HEK293 (cell line): ENCODE measurements at regions not wholly inside any gene's neighbourhood (a gene's known extent, or its start where the extent isn't known, plus 50 kb on each side); places are given as distances from the start of the nearest gene placed in this dataset.

Experiments used
- CTCF ChIA-PET: fragments of 350-600 bp; formaldehyde crosslinking; extraction: SDS; loops from one replicate; lab custom pipeline; 2021; ENCODE audit warnings: antibody characterized with exemption; lab: Yijun Ruan, JAX
- POLR2A ChIA-PET: fragments of 300-600 bp; formaldehyde crosslinking; extraction: SDS; loops from one replicate; lab custom pipeline; 2020; ENCODE audit warnings: antibody characterized with exemption, inconsistent platforms; lab: Yijun Ruan, JAX
- H3K27ac ChIP-seq: fragments of 200-500 bp; sonication (Bioruptor generic); 2 replicates; pipeline ENCODE4 v1.5.1; 2014; ENCODE audit warnings: low read depth, low read length, control low read depth, inconsistent platforms; ENCODE audit errors: extremely low read depth
- H3K36me3 ChIP-seq, 2 experiments: fragments of 200-500 bp in 1 of 2; sonication (Bioruptor generic) in 1 of 2; 1 replicate in 1 of 2; 2 replicates in 1 of 2; pipeline ENCODE4 v1.5.1; 2014 to 2017; ENCODE audit warnings: inconsistent platforms in 2 of 2, low read length in 2 of 2; ENCODE audit not compliant: control insufficient read depth in 2 of 2, insufficient read depth in 1 of 2
- H3K4me1 ChIP-seq: fragments of 200-500 bp; sonication (Bioruptor generic); 2 replicates; pipeline ENCODE4 v1.5.1; 2014; ENCODE audit warnings: mild to moderate bottlenecking, low read length, inconsistent platforms; ENCODE audit not compliant: control insufficient read depth, insufficient read depth
- H3K4me3 ChIP-seq: 2 replicates; pipeline ENCODE4 v1.5.1; 2011; ENCODE audit warnings: low read depth, mild to moderate bottlenecking, control low read depth, low read length, moderate library complexity
- H3K9me3 ChIP-seq: fragments of 200-500 bp; sonication (Bioruptor generic); 2 replicates; pipeline ENCODE4 v1.5.1; 2014; ENCODE audit warnings: low read depth, low read length, inconsistent platforms; ENCODE audit not compliant: control insufficient read depth, insufficient read depth
- BCL11A ChIP-seq: fragments of 450-650 bp; formaldehyde crosslinking; IDR thresholded peaks from 2 replicates; pipeline ENCODE4 v1.5.1; 2016; ENCODE audit warnings: low read depth, missing biosample characterization, missing genetic modification characterization
- GLI4 ChIP-seq: fragments of 450-650 bp; formaldehyde crosslinking; IDR thresholded peaks from 2 replicates; pipeline ENCODE4 v1.5.1; 2016; ENCODE audit warnings: missing biosample characterization, missing genetic modification characterization
- HIC1 ChIP-seq: fragments of 450-650 bp; formaldehyde crosslinking; IDR thresholded peaks from 2 replicates; pipeline ENCODE4 v1.5.1; 2016; ENCODE audit warnings: missing biosample characterization, missing genetic modification characterization
- MZF1 ChIP-seq: fragments of 450-650 bp; formaldehyde crosslinking; IDR thresholded peaks from 2 replicates; pipeline ENCODE4 v1.5.1; 2017; ENCODE audit warnings: missing biosample characterization, missing genetic modification characterization, borderline replicate concordance
- SETDB1 ChIP-seq: IDR thresholded peaks from one replicate; pipeline ENCODE4 v1.6.1; 2017; ENCODE audit warnings: mild to moderate bottlenecking, low read length, moderate library complexity, mixed read lengths; ENCODE audit not compliant: insufficient read length
- SP7 ChIP-seq: fragments of 450-650 bp; formaldehyde crosslinking; IDR thresholded peaks from 2 replicates; pipeline ENCODE4 v1.5.1; 2016; ENCODE audit warnings: missing biosample characterization, missing genetic modification characterization
- ZNF184 ChIP-seq: fragments of 450-650 bp; IDR thresholded peaks from 2 replicates; pipeline ENCODE4 v1.5.1; 2018; ENCODE audit warnings: missing biosample characterization, mild to moderate bottlenecking, missing genetic modification characterization
- ZNF324 ChIP-seq: fragments of 450-650 bp; formaldehyde crosslinking; IDR thresholded peaks from 2 replicates; pipeline ENCODE4 v1.5.1; 2016; ENCODE audit warnings: missing biosample characterization, missing genetic modification characterization
- ZNF580 ChIP-seq: fragments of 450-650 bp; formaldehyde crosslinking; IDR thresholded peaks from 2 replicates; pipeline ENCODE4 v1.5.1; 2016; ENCODE audit warnings: missing biosample characterization, missing genetic modification characterization
- ZNF664 ChIP-seq: fragments of 450-650 bp; formaldehyde crosslinking; IDR thresholded peaks from 2 replicates; pipeline ENCODE4 v1.5.1; 2016; ENCODE audit warnings: missing biosample characterization, missing genetic modification characterization
- ZNF670 ChIP-seq: fragments of 450-650 bp; formaldehyde crosslinking; IDR thresholded peaks from 2 replicates; pipeline ENCODE4 v1.5.1; 2016; ENCODE audit warnings: missing biosample characterization, missing genetic modification characterization, low read depth
- ZNF701 ChIP-seq: fragments of 450-650 bp; formaldehyde crosslinking; IDR thresholded peaks from 2 replicates; pipeline ENCODE4 v1.5.1; 2016; ENCODE audit warnings: missing biosample characterization, missing genetic modification characterization
- ZNF768 ChIP-seq: fragments of 450-650 bp; formaldehyde crosslinking; IDR thresholded peaks from 2 replicates; pipeline ENCODE4 v1.5.1; 2018; ENCODE audit warnings: missing biosample characterization, mild to moderate bottlenecking, missing genetic modification characterization
- ZSCAN18 ChIP-seq: fragments of 450-650 bp; formaldehyde crosslinking; IDR thresholded peaks from 2 replicates; pipeline ENCODE4 v1.5.1; 2016; ENCODE audit warnings: missing biosample characterization, missing genetic modification characterization
- ZSCAN4 ChIP-seq: fragments of 450-650 bp; formaldehyde crosslinking; IDR thresholded peaks from 2 replicates; pipeline ENCODE4 v1.5.1; 2017; ENCODE audit warnings: missing biosample characterization, missing genetic modification characterization
- TF ChIP-seq, protein P1 (sequence below): fragments of 450-650 bp; IDR thresholded peaks from 2 replicates; pipeline ENCODE4 v1.5.1; 2018; ENCODE audit warnings: missing biosample characterization, missing genetic modification characterization
- TF ChIP-seq, protein P2 (sequence below): fragments of 450-650 bp; formaldehyde crosslinking; IDR thresholded peaks from 2 replicates; pipeline ENCODE4 v1.5.1; 2016; ENCODE audit warnings: missing biosample characterization, missing genetic modification characterization, low read depth
- TF ChIP-seq, protein P3 (sequence below): fragments of 450-650 bp; formaldehyde crosslinking; IDR thresholded peaks from 2 replicates; pipeline ENCODE4 v1.5.1; 2016; ENCODE audit warnings: missing biosample characterization, missing genetic modification characterization
- TF ChIP-seq, protein P4 (sequence below): fragments of 450-650 bp; IDR thresholded peaks from 2 replicates; pipeline ENCODE4 v1.5.1; 2018; ENCODE audit warnings: missing biosample characterization, mild to moderate bottlenecking, missing genetic modification characterization

DNA sequence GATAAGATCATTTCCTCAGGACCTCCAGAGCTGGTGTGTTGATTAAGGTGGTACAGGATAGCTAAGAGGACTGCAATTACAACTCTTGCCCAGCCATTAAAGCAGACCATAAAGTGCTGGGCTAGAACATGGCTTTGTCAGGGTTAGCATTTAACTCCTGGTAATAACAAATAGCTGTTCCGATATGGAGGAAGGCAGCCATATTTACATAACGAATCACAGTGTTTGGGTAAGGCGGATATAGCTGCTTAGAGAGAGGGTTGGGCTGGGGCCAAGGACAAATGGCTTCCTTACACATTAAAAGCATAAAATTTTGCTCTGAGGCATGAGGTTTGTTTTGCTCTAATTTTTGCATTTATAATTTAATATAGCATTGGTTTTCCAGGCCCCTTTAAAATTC is 297.7 kb upstream of the DDHD1 start:
- CTCF ChIA-PET = interaction anchor here (0.7 to 1.1 kb wide), 2 partner anchors 18 to 434 kb away, joined by 3 to 4 read pairs; no protein-coding TSS in a partner anchor
- H3K36me3 ChIP-seq = no peaks in the 10 kb centered on the region
- no peak overlapping the region for H3K27ac ChIP-seq
- H3K4me1 ChIP-seq = no peaks in the 10 kb centered on the region
- H3K4me3 ChIP-seq = no peak overlapping the region
- H3K9me3 ChIP-seq = no peaks in the 10 kb centered on the region
- POLR2A ChIA-PET = no interaction called here
- TF ChIP-seq, protein P1, sequence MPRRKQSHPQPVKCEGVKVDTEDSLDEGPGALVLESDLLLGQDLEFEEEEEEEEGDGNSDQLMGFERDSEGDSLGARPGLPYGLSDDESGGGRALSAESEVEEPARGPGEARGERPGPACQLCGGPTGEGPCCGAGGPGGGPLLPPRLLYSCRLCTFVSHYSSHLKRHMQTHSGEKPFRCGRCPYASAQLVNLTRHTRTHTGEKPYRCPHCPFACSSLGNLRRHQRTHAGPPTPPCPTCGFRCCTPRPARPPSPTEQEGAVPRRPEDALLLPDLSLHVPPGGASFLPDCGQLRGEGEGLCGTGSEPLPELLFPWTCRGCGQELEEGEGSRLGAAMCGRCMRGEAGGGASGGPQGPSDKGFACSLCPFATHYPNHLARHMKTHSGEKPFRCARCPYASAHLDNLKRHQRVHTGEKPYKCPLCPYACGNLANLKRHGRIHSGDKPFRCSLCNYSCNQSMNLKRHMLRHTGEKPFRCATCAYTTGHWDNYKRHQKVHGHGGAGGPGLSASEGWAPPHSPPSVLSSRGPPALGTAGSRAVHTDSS = no peak
- TF ChIP-seq ZNF580 (tag by site-specific recombination) (no peak), HIC1 (tag by site-specific recombination) (no peak), SP7 (no peak), SETDB1 (no peak)
- TF ChIP-seq, protein P2, sequence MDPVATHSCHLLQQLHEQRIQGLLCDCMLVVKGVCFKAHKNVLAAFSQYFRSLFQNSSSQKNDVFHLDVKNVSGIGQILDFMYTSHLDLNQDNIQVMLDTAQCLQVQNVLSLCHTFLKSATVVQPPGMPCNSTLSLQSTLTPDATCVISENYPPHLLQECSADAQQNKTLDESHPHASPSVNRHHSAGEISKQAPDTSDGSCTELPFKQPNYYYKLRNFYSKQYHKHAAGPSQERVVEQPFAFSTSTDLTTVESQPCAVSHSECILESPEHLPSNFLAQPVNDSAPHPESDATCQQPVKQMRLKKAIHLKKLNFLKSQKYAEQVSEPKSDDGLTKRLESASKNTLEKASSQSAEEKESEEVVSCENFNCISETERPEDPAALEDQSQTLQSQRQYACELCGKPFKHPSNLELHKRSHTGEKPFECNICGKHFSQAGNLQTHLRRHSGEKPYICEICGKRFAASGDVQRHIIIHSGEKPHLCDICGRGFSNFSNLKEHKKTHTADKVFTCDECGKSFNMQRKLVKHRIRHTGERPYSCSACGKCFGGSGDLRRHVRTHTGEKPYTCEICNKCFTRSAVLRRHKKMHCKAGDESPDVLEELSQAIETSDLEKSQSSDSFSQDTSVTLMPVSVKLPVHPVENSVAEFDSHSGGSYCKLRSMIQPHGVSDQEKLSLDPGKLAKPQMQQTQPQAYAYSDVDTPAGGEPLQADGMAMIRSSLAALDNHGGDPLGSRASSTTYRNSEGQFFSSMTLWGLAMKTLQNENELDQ (tag by site-specific recombination) = no peak

- ChIA-PET CTCF (interaction anchor here (0.6 to 1.5 kb wide), 3 partner anchors 14 to 321 kb away, joined by 3 to 4 read pairs (median 3); no protein-coding TSS in a partner anchor), POLR2A (no interaction called here)
- Histone ChIP-seq H3K9me3 (no peaks in the 10 kb centered on the region), H3K4me1 (no peaks in the 10 kb centered on the region), H3K27ac (no peak overlapping the region), H3K36me3 (no peaks in the 10 kb centered on the region), H3K4me3 (no peak overlapping the region)
- TF ChIP-seq ZNF701 (tag by site-specific recombination) = no peak
- TF ChIP-seq ZNF768 (tag by site-specific recombination) = no peak
- no peak for TF ChIP-seq BCL11A (tag by site-specific recombination)
- no peak for TF ChIP-seq ZSCAN18
- TF ChIP-seq GLI4 (tag by site-specific recombination) = no peak
- TF ChIP-seq ZSCAN4 = no peak
- TF ChIP-seq, protein P3, sequence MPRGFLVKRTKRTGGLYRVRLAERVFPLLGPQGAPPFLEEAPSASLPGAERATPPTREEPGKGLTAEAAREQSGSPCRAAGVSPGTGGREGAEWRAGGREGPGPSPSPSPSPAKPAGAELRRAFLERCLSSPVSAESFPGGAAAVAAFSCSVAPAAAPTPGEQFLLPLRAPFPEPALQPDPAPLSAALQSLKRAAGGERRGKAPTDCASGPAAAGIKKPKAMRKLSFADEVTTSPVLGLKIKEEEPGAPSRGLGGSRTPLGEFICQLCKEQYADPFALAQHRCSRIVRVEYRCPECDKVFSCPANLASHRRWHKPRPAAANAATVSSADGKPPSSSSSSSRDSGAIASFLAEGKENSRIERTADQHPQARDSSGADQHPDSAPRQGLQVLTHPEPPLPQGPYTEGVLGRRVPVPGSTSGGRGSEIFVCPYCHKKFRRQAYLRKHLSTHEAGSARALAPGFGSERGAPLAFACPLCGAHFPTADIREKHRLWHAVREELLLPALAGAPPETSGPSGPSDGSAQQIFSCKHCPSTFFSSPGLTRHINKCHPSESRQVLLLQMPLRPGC (tag by site-specific recombination) = no peak
- TF ChIP-seq ZNF664 (tag by site-specific recombination) = no peak
- TF ChIP-seq MZF1 = no peak
- TF ChIP-seq ZNF184 (tag by site-specific recombination) = no peak
- no peak for TF ChIP-seq ZNF324 (tag by site-specific recombination)
- TF ChIP-seq, protein P4, sequence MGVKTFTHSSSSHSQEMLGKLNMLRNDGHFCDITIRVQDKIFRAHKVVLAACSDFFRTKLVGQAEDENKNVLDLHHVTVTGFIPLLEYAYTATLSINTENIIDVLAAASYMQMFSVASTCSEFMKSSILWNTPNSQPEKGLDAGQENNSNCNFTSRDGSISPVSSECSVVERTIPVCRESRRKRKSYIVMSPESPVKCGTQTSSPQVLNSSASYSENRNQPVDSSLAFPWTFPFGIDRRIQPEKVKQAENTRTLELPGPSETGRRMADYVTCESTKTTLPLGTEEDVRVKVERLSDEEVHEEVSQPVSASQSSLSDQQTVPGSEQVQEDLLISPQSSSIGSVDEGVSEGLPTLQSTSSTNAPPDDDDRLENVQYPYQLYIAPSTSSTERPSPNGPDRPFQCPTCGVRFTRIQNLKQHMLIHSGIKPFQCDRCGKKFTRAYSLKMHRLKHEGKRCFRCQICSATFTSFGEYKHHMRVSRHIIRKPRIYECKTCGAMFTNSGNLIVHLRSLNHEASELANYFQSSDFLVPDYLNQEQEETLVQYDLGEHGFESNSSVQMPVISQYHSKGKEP = no peak
- TF ChIP-seq ZNF670 (tag by site-specific recombination) = no peak
These were observed 295.6 kb upstream of the DDHD1 start for GRCh38 chr14:53448682-53449081.
